ENCODE measurements at regions not wholly inside any gene's neighbourhood (a gene's known extent, or its start where the extent isn't known, plus 50 kb on each side); places are given as distances from the start of the nearest gene placed in this dataset.

GRCh38 chr11:114912826-114913225 is 234.5 kb downstream of the NXPE2 start:
- TF ChIP-seq, protein P1, sequence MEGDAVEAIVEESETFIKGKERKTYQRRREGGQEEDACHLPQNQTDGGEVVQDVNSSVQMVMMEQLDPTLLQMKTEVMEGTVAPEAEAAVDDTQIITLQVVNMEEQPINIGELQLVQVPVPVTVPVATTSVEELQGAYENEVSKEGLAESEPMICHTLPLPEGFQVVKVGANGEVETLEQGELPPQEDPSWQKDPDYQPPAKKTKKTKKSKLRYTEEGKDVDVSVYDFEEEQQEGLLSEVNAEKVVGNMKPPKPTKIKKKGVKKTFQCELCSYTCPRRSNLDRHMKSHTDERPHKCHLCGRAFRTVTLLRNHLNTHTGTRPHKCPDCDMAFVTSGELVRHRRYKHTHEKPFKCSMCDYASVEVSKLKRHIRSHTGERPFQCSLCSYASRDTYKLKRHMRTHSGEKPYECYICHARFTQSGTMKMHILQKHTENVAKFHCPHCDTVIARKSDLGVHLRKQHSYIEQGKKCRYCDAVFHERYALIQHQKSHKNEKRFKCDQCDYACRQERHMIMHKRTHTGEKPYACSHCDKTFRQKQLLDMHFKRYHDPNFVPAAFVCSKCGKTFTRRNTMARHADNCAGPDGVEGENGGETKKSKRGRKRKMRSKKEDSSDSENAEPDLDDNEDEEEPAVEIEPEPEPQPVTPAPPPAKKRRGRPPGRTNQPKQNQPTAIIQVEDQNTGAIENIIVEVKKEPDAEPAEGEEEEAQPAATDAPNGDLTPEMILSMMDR (conservative IDR thresholded peaks at IDR 0.05) = no peak
- no peak for TF ChIP-seq EZH2 (IDR thresholded peaks at IDR 0.05; ENCODE audit: low read depth)

Data from PC-9 (cell line).